NCI-H524 treated with DMSO at 0.1 percent for 48 hours (cell line): ENCODE measurements at regions not wholly inside any gene's neighbourhood (a gene's known extent, or its start where the extent isn't known, plus 50 kb on each side); places are given as distances from the start of the nearest gene placed in this dataset.
"Not testable (repeated sequence)": the region's sequence is repeated elsewhere in the genome, so short reads cannot be mapped to it uniquely, and the experiment has no call there.

Experiments used
- DNase-seq: peaks from one replicate; lab custom pipeline; 2025; lab: John Stamatoyannopoulos, UW

- no peak for DNase-seq
Measured at GRCh38 chr4:12459126-12459525, 1025.0 kb downstream of the RAB28 start.

DNA sequence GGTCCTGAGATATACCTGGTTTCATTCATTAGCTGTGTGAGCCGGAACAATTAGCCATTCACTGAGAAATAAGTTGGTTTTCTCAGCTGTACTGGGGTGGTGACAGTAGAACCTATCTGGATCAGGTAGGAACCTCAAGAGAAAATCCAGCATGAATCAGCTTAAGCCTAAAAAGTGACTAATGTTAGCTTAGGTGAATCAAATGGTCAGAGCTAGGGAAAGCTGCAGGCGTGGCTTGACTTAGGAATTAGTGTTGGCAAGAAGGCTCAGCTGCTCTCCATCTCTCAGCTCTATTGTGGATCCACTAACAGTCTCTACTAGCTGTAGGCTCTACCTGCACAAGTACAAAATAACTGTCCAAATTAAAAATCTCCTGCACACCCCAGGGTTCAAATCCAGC, 1025.5 kb downstream of the RAB28 start:
- no peak for DNase-seq

GRCh38 chr4:12452291-12452690, 1023.6 kb upstream of the HS3ST1 start:
- no peak for DNase-seq

GRCh38 chr4:12447451-12447850, 1018.8 kb upstream of the HS3ST1 start:
- no peak for DNase-seq

DNA sequence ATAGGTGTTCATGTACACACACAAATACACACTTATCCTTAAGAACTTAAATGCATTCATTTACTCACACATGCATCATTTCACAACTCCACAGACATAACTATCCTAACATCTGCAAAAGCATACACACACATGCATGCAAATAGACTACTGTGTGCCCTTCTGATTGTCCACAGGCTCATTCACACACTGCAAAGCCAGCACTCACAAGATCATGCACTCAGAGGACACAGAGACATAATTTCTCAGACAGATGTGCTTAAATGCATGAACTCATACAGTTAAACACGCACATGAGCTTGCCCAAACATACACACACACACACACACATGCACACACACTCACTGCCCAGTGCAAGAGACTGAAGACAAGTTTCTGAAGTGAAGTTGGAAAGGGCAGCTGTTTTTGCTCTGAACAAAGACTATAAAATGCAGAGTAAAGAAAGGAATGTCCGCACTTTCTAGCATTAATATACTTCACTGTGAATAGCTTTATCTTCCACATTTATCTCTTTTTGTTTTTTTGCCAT, 1018.0 kb upstream of the HS3ST1 start:
- DNase-seq: no peak

GRCh38 chr4:12446256-12446655, 1017.6 kb upstream of the HS3ST1 start:
- DNase-seq: no peak

GRCh38 chr4:12445711-12446235, 1017.1 kb upstream of the HS3ST1 start:
- DNase-seq: no peak

DNA sequence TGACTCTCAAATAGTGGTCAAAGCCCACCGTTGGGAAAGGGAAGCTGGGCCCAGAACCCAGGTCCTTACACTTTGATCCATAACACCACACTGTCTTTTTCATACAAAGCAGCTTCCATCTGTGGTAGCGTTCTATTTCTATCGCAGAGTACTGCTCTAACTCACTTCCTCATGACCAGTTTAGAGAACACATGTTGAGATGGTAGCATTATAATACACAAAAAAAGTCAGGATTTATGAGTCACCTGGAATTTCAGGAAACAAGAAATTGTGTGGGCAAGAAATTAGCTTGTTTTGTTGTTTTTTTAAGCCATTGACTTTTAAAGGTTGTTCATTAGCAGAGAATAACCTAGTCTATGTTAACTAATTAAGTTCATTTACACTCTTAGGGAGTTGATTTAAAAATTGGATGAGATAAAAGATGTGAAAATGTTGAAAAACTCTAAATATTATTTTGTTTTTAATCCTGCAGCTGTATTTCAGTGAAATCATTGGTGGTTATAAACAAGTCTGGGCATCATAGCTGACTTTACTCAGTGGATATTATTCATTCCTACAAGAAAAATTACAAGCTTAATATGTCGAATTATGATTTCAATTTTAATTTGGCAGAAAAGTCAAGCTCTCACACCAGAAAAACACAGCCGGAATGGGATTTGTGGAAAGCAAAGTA, 1011.1 kb upstream of the HS3ST1 start:
- no peak for DNase-seq

GRCh38 chr4:12431259-12431658, 1002.6 kb upstream of the HS3ST1 start:
- DNase-seq: not testable (repeated sequence)

- DNase-seq: no peak
Measured at GRCh38 chr4:12421364-12421763, 992.7 kb upstream of the HS3ST1 start.

DNA sequence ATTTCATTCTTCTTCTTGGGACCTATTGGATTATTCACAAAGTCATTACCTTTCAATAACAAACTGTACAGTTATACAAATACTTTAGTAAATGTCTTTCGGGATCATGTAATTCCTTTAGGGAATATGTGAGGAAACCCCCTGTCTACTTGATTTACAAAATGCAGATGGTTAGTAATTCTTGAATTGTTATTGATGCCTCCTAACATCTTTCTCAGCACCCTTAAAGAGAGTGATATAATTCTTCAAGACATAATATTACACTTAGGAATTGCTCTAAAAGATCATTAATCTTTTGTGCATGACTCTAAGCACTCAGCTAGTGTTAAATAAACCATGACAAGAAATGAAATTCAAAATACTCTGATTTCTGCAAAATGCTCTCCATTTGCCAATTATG, 988.1 kb upstream of the HS3ST1 start:
- DNase-seq: no peak

- no peak for DNase-seq
Measured at GRCh38 chr4:12414181-12414812, 985.6 kb upstream of the HS3ST1 start.

GRCh38 chr4:12411072-12411471, 982.4 kb upstream of the HS3ST1 start:
- DNase-seq: no peak

DNA sequence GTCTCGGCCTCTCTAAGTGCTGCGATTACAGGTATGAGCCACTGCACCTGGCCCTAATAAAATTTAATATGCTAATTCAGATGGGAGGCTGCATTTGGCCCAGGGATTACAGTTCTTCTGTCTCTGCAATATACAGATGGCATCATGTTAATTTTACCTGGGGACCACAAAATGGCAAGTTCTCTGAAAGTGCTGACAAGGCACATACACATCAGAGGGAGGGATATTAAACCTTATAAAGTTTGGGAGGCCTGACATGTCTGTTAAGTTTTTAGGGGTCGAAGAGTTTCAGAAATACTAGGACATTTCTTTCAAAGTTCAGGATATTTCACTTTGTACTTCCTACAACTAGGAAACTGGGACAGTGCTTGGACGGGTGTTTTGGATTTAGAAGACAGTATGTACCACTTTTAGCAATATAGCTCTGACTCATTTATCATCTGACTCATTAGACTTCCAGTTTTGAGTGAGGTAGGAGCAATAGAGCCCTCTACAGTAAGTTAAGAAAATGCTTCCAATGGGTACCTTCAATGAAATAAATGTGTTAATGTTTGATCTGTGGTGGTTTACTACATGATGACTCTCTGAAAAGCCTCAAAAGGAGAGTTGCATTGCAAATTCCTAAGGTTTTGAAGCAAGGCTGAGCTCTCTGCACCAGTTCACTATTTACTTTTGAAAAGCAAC, 981.0 kb upstream of the HS3ST1 start:
- no peak for DNase-seq

DNA sequence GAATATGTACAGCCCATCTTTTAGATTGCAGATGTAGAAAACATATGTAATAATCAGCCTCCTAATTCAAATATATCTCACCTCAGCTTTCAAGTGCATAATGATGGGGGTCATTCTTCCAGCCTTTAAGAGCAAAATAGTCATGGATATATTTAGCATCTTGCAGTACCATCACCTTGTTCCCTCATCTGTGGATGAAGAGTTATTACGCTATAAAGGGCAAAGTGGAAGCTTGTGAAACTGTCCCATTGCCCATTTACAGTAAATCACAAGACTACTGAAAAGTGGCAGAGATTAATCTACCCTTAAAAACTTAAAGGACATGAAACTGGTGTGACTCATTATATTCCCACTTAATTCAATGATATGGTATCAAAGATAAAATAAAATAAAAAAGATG, 979.7 kb upstream of the HS3ST1 start:
- no peak for DNase-seq

GRCh38 chr4:12403175-12403574, 974.5 kb upstream of the HS3ST1 start:
- DNase-seq: no peak

- DNase-seq: no peak
Measured at GRCh38 chr4:12399781-12400180, 971.1 kb upstream of the HS3ST1 start.

GRCh38 chr4:12393631-12394262, 965.1 kb upstream of the HS3ST1 start:
- no peak for DNase-seq

DNA sequence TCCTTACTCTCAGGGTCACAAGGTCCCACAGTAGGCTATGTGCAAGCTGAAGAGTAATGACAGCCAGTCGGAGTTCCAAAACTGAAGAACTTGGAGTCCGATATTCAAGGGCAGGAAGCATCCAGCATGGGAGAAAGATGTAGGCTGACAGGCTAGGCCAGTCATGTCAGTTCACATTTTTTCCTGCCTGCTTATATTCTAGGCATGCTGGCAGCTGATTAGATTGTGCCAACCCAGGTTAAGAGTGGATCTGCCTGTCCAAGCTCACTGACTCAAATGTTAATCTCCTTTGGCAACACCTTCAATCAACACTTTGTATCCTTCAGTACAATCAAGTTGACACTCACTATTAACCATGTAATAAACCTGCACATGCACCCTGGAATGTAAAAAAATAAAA, 960.9 kb upstream of the HS3ST1 start:
- DNase-seq: no peak

DNA sequence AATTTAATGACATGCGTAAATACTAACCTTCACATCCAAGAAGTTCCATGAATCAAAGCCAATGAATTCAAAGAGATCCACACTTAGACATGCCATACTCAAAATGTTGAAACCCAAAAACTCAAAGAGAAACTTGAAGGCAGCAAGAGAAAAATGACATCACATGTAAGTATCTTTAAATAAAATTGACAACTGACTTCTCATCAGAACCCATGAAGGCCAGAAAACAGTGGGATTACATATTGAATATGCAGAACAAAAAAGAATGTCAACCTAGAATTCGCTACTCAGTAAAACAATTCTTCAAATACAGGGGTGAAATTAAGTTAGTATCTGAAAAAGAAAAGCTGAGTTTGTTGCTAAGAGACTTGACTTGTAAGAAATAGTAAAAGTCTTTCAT, 953.9 kb upstream of the HS3ST1 start:
- DNase-seq: no peak

- no peak for DNase-seq
Measured at GRCh38 chr4:12379191-12379590, 950.5 kb upstream of the HS3ST1 start.

DNA sequence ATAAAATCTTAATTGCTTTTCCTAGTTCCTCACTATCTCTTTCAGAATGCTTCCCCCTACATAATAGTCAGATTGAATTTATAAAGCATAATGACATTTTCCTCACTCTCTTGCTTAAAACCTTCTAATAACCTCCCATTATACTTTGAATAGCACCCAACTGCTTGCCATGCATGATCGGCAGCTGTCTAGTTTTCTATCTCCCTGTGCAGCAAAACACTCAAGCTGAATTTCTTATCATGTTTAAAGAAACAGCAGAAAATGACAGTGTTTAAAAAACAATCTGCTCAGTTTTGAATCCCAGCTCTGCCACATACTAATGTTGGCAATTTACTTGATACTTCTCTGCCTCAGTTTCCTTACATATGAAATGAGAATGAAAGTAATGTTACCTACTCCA, 947.1 kb upstream of the HS3ST1 start:
- no peak for DNase-seq
